HG03558 (cell line): ENCODE measurements at regions not wholly inside any gene's neighbourhood (a gene's known extent, or its start where the extent isn't known, plus 50 kb on each side); places are given as distances from the start of the nearest gene placed in this dataset.
"Not testable (repeated sequence)": the region's sequence is repeated elsewhere in the genome, so short reads cannot be mapped to it uniquely, and the experiment has no call there.

Experiments used
- ATAC-seq: cut with Tn5 transposase; IDR thresholded peaks from one replicate; pipeline ENCODE4 v1.9.1; 2021; ENCODE audit warnings: moderate number of reproducible peaks; ENCODE audit not compliant: unreplicated experiment; ENCODE audit errors: extremely low read depth

DNA sequence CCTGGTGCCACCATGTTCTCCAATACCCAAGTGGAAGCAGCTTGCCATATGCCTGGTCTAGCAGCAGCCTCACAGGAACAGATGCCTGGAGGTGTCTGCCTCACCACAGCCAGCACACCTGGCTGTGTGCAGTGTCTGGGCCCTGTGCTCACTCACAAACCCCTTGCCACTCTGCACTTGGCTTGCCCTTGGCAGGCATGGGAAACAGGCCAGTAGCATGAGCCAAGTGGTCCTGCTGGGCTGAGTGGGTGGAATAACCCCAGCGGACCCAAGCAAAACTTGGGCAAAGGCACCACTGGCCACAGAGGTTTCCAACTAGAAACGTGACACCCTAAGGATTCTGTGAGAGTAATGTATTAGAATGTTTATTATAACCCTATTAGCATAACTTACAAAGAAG is 600.5 kb upstream of the GJE1 start:
- no peak for ATAC-seq

DNA sequence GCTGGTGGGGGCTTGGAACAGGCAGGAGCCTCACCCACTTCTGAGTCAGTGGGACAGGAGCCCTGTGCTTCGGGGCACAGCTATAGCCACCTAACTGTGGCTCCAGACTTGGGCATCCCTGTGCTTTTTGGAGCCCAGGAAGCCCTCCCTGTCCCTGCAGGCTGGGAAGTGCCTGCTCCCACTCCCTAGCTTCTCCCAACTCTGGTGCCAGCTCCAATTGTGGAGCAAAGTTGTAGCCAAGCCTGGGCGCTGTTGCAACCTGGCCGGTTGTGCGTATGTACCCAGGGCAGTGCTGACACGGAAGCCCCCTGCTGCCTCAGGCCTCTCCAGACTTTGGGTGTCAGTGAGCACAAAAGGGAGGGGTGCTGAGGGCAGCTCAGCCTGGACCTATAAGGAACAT is 601.7 kb upstream of the GJE1 start:
- ATAC-seq = no peak

DNA sequence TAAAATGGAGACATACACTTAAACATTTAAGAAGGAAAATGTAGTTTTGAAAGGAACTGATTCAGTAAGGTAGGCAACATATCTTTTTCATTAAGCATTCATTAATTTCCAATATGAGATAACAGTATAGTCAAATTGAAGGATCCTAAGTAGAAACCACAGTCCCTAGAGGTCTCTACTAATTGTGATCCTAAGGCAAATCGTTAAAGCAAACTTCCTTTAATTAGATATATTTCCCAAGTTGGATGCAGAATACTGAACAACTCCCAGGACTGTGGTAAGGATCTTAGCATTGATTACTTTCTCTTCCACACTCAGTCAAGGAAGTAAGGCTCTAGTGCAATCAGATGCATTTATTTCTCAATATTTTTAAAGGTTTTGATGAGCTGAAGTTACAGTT is 604.1 kb upstream of the GJE1 start:
- ATAC-seq = no peak

DNA sequence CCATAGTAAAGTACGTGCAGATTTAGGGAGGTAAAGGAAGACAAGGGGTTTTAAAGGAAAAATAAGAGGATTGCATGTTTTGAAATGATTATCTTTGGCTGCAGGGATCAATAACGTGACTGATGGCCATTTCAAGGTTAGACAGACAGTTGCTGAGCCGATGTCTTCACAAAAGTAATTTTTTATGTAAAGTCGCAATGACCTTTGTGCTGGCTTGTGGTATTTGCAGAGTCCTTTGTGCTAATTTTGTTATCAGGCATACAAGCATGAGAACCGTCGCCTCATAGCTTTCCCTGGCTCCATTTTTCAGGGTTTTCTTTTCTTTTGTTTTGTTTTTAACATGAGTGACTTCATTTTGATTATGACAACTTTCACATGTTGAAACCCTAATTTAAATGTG is 605.7 kb upstream of the GJE1 start:
- ATAC-seq = no peak

DNA sequence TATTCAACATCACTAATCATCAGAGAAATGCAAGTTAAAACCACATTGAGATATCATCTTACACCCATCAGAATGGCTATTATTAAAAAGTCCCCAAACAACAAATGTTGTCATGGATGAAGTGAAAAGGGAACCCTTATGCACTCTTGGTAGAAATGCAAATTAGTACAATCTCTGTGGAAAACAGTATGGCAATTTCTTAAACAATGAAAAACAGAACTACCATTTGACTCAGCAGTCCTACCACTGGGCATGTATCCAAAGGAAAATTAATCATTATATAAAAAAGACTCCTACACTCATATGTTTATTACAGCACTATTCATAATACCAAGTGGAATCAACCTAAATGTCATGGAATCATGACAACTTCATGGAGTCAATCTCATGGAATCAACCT is 611.3 kb upstream of the GJE1 start:
- ATAC-seq = no peak

DNA sequence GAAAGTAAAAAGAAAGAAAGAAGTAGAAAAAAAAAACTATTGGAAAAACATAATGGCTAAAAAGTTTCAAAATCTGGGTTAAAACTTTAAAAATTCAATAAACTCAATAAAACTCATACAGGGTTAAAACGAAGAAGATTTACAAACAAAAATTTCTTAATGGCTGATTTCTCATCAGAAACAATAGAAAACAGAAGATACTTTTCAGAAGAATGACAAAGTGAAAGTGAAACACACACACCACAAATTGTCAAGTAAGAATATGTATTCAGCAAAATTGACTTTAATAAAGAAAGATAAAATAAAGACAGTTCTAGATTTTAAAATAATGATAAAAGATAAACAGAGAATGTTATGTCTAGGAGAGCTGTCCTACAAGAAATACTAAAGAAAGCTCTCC is 618.9 kb upstream of the GJE1 start:
- no peak for ATAC-seq

DNA sequence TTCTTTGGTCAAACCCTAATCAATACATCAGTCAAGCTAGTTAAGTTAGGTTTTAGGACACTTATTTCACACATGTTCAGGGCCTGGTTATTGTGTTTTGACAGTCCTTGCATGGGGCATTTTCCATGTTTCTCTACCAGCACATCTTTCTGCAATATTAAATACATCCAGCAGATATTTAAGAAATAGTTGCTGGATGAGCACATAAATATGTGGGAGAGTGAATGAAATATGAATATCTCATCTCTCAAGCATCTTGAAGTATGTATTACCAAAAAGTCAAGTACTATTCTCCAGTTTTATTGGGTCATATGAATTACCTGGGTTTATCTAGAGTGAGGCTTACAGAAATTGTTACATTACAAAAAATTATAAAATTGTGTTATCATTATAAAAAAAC is 621.9 kb upstream of the GJE1 start:
- ATAC-seq = no peak

DNA sequence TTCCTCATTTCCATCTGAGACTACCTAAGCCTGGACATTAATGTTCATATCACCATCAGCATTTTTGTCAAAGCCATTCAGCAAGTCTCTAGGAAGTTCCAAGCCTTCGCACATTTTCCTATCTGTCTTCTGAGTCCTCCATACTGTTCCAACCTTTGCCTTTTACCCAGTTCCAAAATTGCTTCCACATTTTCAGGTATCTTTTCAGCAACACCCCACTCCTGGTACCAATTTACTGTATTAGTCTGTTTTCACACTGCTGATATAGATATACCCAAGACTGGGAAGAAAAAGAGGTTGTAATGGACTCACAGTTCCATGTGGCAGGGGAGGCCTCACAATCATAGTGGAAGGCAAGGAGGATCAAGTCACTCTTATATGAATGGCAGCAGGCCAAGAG is 626.7 kb upstream of the GJE1 start:
- not testable (repeated sequence) for ATAC-seq

DNA sequence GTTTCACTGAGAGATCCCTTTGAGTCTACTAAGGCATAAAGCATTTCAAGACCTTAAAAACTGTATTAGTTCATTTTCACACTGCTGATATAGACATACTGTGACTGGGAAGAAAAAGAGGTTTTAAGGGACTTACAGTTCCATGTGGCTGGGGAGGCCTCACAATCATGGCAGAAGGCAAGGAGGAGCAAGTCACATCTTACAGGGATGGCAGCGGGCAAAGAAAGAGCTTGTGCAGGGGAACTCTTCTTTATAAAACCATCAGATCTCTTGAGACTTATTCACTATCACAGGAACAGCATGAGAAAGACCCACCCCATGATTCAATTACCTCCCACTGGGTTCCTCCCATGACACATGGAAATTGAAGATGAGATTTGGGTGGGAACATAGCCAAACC is 628.4 kb upstream of the GJE1 start:
- ATAC-seq = not testable (repeated sequence)

DNA sequence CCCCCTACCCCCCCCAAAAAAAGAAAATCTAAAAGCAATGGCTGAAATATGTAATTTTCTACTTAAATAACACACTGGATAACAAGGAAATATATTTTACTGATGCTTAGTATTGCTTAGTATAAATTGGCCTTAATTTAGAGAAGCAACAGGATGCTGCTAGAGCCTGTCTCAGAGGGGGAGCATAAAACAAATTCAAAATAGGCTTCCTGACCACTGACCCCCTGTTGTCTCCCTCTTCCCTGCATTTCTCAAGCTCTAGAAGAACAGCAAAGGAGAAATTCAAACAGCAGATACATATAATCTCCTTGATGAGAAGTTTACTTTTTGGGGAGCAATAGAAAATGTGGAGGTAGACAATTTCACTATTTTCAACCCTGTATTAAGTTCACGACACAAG is 631.1 kb upstream of the GJE1 start:
- no peak for ATAC-seq

DNA sequence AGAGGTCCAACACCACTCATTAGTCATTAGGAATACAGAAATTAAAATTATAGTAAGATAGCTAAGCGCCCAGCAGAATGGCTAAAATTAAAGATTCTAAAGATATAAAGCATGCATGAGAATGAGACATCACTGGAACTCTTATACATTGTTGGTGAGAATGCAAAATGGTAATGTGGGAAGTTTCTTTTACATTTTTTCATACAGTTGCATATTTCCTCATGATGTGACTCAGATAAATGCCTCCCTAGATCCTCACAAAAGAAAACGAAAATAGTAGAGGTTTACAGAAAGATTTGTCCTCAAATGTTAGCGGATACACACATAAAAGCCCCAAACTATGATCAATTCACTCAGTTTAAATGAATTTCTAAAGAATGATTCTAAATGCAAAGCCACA is 633.7 kb upstream of the GJE1 start:
- ATAC-seq = no peak

DNA sequence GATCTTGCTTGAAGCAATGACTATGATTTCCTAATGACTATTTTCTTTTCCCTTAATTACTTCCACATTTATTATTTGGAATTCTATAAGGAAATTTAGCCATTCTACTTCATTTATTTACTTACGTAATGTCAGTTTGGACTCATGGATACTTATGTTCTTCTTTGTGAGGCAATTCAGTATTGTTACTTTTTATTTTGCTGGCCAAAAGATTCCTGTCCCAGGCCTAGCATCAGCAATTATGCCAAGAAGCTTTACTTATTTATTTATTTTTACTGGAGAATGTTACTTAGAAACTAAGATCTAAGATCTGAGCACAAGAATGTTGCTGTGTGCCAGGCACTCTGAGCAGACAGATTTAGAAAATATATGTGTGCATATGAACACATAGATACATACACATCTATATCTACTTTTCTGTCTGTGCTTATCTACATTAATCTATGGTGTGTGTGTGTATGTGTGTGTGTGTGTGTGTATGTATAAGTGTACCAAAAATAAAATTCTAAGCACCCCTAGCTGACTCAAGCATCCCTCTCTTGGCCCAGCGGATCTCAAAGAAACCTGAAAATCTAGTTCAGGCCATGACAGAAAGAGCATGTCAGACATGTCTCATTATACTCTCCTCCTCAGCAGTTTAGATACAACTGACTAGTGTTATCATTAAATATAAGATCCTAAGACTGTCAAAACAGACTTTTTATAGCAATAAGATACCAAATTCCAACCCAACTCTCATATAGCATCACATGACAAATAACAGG is 640.0 kb upstream of the GJE1 start:
- no peak for ATAC-seq

DNA sequence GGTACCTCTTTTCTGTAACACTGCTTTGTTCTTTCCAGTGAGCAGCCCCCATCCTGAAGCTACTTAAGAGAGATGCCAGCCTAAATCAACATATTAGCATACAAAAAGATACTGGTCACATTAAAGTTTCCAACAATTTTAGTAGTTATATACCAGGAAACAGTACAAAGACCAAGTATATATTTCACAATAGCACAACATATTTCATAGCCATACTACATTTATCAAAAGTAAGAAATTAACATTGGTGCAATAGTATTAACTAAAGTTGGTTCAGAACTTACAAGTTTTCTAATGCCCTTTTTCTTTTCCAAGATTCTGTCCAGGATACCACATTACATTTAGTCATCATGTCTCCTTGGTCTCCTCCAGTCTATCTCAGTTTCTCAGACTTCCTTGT is 641.0 kb upstream of the GJE1 start:
- no peak for ATAC-seq

DNA sequence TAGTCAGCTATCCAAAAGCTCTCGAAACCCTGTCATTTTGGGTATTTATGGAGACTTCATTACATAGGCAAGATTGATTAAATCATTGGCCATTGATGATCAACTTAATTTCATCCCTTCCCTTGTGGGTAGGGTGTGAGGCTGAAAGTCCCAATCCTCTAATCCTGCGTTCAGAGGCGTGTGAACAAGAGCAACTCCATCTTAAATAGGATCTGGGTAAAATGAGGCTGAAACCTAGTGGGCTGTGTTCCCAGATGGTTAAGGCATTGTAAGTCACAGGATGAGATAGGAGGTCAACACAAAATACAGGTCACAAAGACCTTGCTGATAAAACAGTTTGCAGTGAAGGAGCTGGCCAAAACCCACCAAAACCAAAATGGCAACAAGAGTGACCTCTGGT is 641.7 kb upstream of the GJE1 start:
- ATAC-seq = no peak

DNA sequence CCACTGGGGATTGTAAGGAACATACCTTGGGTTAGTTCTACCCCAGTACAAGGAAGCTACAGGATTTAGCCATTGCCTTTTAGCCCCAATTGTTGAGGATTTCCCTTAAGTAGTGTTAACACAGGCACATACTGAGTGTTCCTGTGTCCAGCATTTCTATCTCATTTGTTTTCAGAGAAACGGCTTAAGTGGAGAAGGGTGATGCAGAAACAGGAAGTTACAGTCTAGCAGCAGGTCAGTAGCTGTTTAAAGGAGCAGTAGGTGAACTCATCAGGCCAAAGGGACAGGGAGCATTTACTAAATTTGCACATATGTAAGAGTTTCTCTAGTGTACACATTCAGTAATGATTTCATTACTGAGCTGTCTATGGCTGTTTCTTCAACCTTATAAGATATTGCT is 644.2 kb upstream of the GJE1 start:
- peak; percentile 22 for ATAC-seq

DNA sequence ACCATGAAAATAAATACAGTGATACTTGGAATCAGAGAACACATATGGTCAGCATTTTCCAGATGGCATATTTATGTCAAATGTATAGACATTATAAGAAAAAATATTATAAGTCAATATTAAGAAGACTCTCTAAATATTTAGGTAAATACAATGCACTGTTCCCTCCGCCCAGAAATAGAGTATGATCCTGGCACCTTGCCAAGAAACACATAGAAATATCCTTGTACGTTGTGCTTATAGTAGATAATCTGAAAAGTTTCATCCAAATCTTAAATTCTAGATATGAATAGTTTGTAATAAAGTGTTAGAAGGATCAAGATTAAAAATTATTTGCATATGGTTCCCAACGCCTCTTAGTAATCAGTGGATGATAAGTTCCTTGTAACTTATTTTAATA is 645.8 kb upstream of the GJE1 start:
- no peak for ATAC-seq

DNA sequence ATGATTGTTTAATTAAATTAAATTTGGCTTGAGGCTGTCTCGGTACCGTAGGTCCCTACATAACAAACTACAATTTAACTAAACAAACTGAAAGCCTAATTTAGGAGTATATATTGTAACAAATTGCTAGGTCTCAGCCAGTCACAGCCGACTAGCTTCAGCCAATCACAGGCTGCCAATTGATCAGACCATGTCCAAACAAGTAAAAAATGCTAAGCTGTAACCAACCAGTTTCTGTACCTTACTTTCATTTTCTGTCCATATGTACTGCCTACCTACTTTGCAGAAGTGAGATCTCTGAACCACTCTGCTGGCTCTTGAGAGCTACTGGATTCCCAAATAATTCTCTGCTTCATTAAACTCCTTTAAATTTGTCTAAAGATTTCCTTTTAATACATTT is 648.0 kb upstream of the GJE1 start:
- ATAC-seq = peak; percentile 68

DNA sequence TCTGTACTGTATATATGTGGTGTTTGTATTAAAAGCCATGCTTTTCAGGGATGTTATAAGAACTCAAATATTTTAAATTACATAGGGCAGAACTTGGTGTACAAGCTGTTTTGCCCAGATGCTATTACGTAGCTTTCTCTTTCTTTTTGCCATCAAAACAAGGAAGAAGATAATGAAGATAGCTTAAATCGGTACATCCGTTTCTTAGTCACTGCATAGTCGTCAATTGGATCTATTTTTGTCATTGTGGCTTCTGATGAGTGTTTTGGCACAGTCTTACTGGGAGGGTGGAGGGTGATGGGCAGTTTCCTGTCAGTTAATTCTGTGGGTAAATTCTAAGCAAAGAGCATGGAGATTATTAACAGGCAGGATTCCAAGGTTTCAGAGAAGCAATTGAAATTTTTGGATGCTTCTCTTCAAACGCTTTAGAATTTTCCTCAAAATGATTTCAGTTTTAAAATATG is 649.1 kb upstream of the GJE1 start:
- peak; percentile 88 for ATAC-seq

DNA sequence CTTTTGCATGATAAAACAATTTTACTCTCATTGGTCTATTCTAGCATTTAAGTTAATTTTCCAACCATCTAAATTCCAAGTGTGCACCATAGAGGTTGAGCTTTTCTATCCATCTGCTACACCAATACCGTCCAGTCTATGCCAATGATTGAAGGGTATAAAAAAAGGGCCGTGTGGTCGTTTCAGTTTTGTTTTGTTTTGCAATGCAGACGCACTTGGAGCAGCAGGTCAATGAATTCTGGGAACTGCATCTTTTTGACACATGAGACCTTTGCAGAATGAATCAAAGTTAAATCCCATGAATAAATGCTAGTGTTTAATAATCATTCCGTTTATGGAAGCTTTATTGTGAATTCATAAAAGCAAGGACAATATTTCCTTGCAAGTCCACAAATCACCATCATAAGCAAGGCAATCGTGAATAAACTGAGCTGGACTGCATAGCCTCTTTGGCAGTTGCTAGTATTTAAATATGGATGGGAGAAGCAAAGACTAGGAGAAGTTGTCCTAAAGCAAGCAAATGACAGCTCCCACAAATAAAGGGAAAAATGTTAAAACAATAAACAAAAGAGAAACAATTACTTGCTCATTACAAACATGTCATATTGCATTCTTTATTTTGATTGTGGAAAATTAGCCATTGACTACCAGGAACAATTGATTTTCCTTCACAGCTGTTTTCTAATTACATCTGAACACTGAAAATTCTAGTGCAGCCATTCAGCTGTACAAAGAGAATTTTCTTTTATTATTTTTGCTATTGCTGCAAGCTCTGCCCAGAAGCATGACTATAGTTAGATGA is 649.7 kb upstream of the GJE1 start:
- no peak for ATAC-seq

DNA sequence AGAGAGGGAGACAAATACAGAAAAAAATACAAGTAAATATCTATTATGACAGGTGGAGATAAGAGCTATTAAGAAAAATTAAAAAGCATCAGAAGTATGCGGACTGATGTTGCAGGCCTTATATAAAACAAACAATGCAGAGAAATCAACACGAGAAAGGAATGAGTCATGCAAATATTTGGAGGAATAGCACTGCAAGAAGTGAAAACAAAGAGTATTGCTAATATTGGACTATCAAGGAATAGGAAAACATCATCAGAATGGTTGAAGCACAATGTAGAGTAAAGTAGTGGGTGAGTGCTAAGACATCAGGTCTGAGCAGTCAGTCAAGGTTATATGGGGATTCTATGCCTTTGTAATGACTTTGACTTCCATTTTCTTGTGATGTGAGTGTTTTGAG is 657.5 kb upstream of the GJE1 start:
- ATAC-seq = no peak

DNA sequence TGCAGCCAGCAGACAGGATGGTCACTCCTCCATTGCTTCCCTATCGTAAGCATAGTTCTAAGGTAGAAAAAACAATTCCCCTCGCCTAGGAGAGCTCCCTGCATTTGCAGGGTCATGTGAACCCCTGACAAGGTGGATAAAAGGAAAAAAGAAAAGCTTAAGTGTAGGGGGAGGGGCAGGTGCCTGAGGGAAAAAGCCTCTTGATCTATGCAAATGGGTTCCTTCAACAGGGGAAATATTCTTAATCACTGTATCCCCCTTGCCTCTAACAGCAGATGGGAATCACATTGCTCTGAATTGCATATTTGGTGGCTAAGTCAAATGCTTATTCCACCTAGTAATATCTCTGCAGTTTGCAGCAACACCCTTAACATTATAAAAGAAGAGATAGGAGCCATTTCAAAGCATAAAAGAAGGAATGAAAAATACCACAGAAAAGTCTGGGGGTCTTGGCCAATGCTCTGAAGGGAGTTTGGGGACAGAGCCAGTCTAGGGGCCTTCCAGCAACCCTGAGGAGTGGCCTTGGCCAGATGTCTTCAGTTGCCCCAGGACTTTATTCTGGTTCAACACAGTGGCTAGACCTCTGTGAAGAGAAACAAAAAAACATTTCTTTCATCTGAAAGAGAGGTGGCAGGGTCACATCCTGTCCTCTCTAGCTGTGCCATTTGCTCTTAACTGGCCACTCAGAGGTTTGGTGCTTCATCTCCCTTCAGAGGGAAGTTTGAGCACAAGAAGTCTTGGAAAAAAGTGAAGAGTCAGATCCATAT is 660.4 kb upstream of the GJE1 start:
- ATAC-seq = no peak
